IPS DF 19.7 (cell line): ENCODE measurements at regions not wholly inside any gene's neighbourhood (a gene's known extent, or its start where the extent isn't known, plus 50 kb on each side); places are given as distances from the start of the nearest gene placed in this dataset.
"Not testable (repeated sequence)": the region's sequence is repeated elsewhere in the genome, so short reads cannot be mapped to it uniquely, and the experiment has no call there.

ENCODE experiments used
- DNase-seq: peaks from one replicate; pipeline ENCODE4 v3.0.0-alpha.2; 2013; ENCODE audit warnings: low read depth, low spot score

- no peak for DNase-seq
Observed at GRCh38 chr5:124871303-124871702, 124.9 kb upstream of the ZNF608 start.

- no peak for DNase-seq
Observed at GRCh38 chr5:124872086-124872485, 125.6 kb upstream of the ZNF608 start.

GRCh38 chr5:124872615-124873014, 126.2 kb upstream of the ZNF608 start:
- no peak for DNase-seq

- DNase-seq, result no peak
Observed at GRCh38 chr5:124873188-124873587, 126.7 kb upstream of the ZNF608 start.

GRCh38 chr5:124873713-124874112, 127.3 kb upstream of the ZNF608 start:
- no peak for DNase-seq

- no peak for DNase-seq
Observed at GRCh38 chr5:124876566-124876965, 130.1 kb upstream of the ZNF608 start.

GRCh38 chr5:124876983-124877382, 130.5 kb upstream of the ZNF608 start:
- DNase-seq, result no peak

- no peak for DNase-seq
Observed at GRCh38 chr5:124877501-124878146, 131.2 kb upstream of the ZNF608 start.

GRCh38 chr5:124878583-124879342, 132.3 kb upstream of the ZNF608 start:
- no peak for DNase-seq

- no peak for DNase-seq
Observed at GRCh38 chr5:124880903-124881697, 134.7 kb upstream of the ZNF608 start.

GRCh38 chr5:124883681-124884080, 137.2 kb upstream of the ZNF608 start:
- no peak for DNase-seq

GRCh38 chr5:124884114-124884513, 137.7 kb upstream of the ZNF608 start:
- no peak for DNase-seq

GRCh38 chr5:124885490-124885889, 139.1 kb upstream of the ZNF608 start:
- no peak for DNase-seq

- no peak for DNase-seq
Observed at GRCh38 chr5:124887223-124887622, 140.8 kb upstream of the ZNF608 start.

GRCh38 chr5:124888050-124888506, 141.6 kb upstream of the ZNF608 start:
- no peak for DNase-seq

GRCh38 chr5:124888622-124889485, 142.4 kb upstream of the ZNF608 start:
- DNase-seq, result no peak

- no peak for DNase-seq
Observed at GRCh38 chr5:124889486-124889825, 143.0 kb upstream of the ZNF608 start.

GRCh38 chr5:124889850-124890249, 143.4 kb upstream of the ZNF608 start:
- DNase-seq, result no peak

GRCh38 chr5:124890442-124890841, 144.0 kb upstream of the ZNF608 start:
- not testable (repeated sequence) for DNase-seq

GRCh38 chr5:124891179-124891578, 144.7 kb upstream of the ZNF608 start:
- DNase-seq, result no peak

- DNase-seq, result no peak
Observed at GRCh38 chr5:124892185-124892848, 145.9 kb upstream of the ZNF608 start.
